C4-2B (cell line): ENCODE measurements at regions not wholly inside any gene's neighbourhood (a gene's known extent, or its start where the extent isn't known, plus 50 kb on each side); places are given as distances from the start of the nearest gene placed in this dataset.

Experiments used
- ZFX ChIP-seq: fragments of 450-650 bp; IDR thresholded peaks from 2 replicates; pipeline ENCODE4 v1.6.1; 2017
- TF ChIP-seq, protein P1 (sequence below): fragments of 450-650 bp; conservative IDR thresholded peaks from 2 replicates; pipeline ENCODE4 v1.5.1; 2017; ENCODE audit warnings: mild to moderate bottlenecking

GRCh38 chr12:74917743-74918142 is 291.9 kb downstream of the KCNC2 start:
- TF ChIP-seq, protein P1, sequence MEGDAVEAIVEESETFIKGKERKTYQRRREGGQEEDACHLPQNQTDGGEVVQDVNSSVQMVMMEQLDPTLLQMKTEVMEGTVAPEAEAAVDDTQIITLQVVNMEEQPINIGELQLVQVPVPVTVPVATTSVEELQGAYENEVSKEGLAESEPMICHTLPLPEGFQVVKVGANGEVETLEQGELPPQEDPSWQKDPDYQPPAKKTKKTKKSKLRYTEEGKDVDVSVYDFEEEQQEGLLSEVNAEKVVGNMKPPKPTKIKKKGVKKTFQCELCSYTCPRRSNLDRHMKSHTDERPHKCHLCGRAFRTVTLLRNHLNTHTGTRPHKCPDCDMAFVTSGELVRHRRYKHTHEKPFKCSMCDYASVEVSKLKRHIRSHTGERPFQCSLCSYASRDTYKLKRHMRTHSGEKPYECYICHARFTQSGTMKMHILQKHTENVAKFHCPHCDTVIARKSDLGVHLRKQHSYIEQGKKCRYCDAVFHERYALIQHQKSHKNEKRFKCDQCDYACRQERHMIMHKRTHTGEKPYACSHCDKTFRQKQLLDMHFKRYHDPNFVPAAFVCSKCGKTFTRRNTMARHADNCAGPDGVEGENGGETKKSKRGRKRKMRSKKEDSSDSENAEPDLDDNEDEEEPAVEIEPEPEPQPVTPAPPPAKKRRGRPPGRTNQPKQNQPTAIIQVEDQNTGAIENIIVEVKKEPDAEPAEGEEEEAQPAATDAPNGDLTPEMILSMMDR: no peak
- TF ChIP-seq ZFX: no peak
